ENCODE measurements at regions not wholly inside any gene's neighbourhood (a gene's known extent, or its start where the extent isn't known, plus 50 kb on each side); places are given as distances from the start of the nearest gene placed in this dataset.

- TF ChIP-seq, protein P1, sequence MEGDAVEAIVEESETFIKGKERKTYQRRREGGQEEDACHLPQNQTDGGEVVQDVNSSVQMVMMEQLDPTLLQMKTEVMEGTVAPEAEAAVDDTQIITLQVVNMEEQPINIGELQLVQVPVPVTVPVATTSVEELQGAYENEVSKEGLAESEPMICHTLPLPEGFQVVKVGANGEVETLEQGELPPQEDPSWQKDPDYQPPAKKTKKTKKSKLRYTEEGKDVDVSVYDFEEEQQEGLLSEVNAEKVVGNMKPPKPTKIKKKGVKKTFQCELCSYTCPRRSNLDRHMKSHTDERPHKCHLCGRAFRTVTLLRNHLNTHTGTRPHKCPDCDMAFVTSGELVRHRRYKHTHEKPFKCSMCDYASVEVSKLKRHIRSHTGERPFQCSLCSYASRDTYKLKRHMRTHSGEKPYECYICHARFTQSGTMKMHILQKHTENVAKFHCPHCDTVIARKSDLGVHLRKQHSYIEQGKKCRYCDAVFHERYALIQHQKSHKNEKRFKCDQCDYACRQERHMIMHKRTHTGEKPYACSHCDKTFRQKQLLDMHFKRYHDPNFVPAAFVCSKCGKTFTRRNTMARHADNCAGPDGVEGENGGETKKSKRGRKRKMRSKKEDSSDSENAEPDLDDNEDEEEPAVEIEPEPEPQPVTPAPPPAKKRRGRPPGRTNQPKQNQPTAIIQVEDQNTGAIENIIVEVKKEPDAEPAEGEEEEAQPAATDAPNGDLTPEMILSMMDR (conservative IDR thresholded peaks at IDR 0.05) = no peak
- no peak for TF ChIP-seq ZFX (IDR thresholded peaks at IDR 0.05)
Measured at GRCh38 chr4:57719456-57719855, 609.3 kb upstream of the IGFBP7 start.
